Suppressor macrophage (primary cell): ENCODE measurements at regions not wholly inside any gene's neighbourhood (a gene's known extent, or its start where the extent isn't known, plus 50 kb on each side); places are given as distances from the start of the nearest gene placed in this dataset.
A peak's percentile ranks its signal among the peaks of the same experiment; 100 is the strongest.

Source experiments
- DNase-seq, 4 experiments: peaks; one replicate each; pipeline ENCODE4 v3.0.0-alpha.2; 2020 to 2022

DNA sequence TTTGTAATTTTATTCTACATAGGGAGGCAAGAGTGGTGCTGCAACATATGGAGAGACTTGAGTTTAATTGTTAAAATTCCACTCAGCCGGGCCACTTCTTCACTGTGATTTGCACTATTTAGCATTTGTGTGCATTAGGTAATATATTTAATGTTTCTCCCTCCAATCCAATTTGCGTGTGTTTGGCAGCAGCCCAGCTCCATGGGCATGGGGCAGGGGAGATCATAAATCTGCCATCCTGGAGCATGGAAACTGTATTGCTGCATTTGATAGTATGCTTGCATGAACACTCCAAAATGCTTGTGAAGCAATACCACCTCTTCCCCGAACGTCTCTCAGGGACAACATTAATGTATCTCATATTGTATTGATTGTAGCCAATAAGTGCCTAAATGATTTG, 339.1 kb upstream of the RBFOX1 start:
- DNase-seq, result no peak

DNA sequence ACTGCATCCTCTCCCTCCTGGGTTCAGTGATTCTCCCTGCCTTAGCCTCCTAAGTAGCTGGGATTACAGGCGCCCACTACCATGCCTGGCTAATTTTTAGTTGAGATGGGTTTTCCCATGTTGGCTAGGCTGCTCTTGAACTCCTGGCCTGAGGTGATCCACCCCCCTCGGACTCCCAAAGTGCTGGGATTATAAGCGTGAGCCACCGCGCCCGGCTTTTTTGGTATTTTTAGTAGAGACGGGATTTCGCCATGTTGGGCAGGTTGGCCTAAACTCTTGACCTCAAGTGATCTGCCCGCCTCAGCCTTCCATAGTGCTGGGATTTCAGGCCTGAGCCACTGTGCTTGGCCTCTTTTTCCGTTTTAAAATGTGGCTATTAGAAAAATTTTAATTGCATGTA, 343.8 kb upstream of the RBFOX1 start:
- no peak for DNase-seq

DNA sequence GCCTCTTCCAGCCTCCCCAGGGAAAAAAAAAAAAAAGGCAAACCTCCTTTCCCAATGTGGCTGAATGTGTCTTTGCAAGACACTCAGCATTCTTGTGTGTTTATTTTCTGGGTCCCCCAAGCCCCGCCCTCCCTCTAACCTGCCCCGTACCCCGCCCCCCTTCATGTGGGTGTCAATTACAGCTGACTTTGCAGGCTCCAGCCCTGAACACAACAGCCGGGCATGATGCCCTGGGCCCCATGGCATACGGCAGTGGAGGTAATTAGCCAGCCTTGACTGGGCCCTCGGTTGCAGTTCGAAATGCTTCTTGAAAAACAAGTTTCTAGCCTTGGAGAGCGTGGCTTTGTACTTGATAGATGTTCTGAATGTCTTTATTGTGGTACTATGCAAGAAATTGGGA, 354.7 kb upstream of the RBFOX1 start:
- DNase-seq, result no peak

DNA sequence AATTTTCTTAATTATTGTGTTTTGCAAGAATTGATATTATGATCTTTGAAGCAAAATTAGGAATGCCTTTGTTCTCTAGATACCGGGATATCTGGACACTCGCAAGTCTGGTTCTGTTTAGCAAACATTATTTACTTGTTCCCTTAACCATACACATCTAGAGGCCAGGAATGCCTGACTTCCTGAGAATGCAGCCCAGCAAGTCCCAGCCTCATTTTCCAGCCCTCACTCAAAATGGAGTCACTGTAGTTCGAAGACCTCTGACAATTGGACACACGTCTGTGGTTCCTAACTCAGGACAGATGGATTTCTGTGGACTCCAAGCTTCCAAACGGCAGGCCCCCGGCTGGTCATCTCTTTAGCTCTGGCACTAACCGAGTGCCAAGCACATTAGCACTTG, 355.4 kb upstream of the RBFOX1 start:
- DNase-seq, result no peak

DNA sequence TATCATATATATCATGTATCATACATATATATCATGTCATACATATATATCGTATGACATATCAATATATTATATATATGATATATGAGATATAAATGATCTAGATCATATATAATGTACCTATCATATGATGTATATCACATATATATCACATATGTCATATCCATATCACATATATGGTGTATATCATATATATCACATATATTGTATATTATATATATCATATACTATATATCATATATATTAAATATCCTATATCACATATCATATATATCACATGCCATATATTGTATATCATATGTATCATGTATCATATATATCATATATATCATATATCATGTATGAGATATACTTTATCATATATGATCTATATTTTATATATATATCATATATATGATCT, 355.9 kb upstream of the RBFOX1 start:
- no peak for DNase-seq

DNA sequence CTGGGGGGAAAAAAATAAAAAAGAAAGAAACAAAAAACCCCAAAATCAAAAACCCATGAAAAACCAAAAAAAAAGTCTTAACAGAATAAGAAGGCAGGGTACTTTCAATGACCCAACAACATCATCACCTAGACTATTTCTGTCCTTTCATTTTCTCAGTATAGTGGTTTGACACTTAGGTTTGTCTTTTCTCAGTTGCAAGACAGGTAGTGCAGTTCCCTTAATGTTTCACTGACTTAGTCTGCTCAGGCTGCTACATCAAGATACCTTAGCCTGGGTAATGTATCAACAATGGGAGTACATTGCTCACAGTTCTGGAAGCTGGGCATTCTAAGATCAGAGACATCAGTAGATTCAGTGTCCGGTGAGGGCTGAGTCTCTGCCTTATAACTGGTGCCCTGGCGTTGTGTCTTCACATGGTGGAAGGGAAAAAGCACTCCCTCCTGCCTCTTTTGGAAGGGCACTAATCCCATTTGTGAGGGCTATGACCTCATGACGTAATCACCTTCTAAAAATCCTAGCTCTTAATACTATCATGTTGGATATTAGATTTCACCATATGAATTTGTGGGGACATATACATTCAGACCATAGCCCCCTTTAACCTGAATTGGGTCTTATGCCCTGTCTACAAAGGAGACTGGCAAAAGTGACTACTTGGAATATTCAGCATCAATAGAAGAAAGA, 362.3 kb upstream of the RBFOX1 start:
- DNase-seq, result no peak

DNA sequence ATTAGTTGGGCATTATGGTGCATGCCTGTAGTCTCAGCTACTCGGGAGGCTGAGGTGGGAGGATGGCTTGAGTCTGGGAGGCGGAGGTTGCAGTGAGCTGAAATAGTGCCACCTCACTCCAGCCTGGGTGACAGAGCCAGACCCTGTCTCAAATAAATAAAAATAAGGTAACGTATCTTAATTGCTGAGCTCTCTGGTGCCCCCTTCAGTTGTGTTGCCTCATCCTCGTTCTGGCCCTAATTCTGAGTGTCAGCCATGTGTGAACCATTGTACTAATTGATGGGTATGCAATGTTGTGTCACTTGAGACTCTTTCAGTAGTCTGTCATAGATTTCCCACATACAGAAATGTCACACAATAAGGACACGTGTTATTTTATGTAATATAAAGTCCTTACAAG, 363.1 kb upstream of the RBFOX1 start:
- peak in 2 of 4 experiments; percentile 10 to 24 for DNase-seq

DNA sequence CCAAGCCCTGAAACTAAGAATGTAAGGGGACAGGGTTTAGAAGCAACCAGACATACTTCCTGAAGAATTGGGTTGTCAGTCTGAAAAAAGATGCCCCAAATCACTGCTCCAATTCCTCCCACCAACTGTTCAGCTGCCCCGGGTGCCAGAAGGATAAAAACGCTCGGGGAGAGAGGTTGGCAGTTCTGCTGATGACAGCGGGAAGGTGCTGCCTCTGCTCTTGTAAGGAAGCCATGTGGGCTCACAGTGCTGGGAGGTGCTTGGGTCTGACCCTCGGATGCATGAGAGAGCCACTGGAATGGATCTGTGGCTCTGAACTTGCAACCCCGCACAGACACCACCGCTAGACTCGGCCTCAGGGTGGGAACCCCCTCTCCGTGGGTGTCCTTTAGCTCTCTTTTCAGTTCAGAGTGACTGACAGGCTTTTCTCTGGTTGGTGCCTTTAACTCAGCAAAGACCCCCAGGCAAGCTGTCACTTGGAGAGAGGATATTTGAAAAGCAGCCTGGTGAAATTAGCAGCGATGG, 364.8 kb upstream of the RBFOX1 start:
- DNase-seq, result no peak

DNA sequence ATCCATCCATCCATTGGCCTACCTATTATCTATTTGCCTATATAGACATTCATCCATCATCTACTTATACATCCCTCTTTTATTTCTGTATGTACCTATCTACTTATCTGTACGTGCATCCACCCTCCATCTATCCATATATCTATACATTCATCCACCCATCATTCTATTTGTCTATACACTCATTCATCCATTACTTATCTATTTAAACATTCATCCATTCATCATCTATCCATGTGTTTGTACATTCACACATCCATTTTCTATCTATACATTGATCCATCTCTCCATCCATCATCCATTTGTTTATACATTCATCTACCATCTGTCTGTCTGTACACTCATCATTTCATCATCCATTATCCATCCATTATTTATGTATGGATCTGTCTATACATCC, 365.7 kb upstream of the RBFOX1 start:
- no peak for DNase-seq

DNA sequence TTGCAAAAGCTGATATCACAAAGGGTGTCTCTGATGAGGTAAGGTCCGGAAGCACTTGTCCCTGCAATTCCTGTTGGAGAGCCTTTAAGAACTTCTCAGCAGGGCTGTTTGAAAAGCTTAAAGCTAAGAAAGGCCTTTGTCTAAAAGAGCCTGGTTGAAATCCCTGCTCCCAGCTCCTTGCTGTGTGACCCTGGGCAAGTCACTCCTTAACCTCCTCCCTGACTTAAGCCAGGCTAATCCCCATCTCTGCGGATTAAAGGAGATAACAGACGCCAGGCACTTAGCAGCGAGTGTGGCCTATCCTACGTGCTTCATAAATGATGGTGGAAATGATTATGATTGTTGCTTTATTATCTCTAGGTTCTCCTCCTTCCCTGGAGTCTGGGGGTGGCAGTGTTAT, 368.0 kb upstream of the RBFOX1 start:
- no peak for DNase-seq

DNA sequence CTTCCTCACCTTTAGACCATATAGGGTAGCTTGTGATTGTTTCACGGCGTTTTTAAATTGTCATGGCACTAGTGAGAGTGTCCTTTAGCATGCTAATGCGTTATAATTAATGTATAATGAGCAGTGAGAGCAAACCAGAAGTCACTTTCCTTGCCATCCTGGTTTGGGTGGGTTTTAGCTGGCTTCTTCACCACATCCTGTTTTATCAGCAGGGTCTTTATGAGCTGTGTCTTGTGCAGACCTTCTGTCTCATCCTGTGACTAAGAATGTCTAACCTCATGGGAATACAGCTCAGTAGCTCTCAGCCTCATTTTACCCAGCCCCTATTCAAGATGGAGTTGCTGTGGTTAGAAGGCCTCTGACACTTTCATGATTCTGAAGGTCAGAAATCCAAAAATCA, 370.9 kb upstream of the RBFOX1 start:
- DNase-seq, result no peak

DNA sequence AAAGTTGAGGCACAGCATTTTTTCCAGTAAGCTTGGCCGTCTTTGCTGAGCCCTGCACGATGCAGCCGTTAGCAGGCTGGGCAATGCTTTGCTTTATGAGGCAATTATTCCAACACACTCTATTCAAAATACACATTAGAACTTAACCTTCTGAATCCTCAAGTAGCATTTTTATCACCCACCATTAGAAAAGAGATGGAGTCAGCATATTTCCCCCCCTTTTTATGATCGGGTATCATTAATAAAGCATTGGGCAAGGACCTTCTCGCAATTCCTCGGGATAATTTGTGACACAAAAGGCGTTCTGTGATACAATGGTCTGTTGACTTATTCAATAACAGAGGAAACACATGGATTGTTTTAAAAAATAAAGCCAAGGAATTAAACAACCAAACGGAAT, 374.5 kb upstream of the RBFOX1 start:
- no peak for DNase-seq

DNA sequence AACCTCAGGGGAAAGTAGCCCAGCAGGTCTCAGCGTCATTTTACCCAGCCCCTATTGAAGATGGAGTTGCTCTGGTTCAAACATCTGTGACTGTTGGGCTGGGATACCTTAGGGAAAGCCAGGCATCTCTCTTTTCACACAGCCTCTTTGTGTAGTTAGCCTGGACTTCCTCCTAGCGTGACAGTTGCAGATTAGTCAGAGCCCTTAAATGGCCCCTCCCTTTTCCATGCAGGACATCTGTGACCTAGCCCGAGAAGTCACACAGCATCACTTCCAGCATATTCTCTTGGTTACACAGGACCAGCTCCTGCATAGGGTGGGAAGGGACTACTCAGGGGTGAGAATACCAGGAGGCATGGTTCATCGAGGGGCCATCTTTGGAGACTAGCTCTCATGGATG, 375.0 kb upstream of the RBFOX1 start:
- peak in 1 of 4 experiments; percentile 2 for DNase-seq

DNA sequence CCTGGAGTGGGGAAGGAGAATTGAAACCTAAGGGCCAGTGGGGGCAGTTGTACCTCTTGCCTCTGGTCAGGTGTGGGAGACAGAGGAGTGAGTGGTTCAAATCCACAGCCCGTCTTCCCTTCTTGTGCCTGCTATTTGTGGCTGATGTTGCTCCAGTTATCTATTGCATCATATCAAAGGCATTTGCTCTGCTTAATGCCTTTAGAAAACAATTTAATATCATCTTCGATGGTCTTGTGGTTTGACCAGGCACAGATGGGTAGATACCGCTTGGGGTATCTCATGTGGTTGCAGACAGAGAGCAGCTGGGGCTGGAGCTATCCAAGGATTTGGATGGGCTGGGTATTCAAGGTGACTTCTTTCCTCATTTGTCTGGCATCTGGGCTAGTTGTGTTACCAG, 376.1 kb upstream of the RBFOX1 start:
- no peak for DNase-seq

DNA sequence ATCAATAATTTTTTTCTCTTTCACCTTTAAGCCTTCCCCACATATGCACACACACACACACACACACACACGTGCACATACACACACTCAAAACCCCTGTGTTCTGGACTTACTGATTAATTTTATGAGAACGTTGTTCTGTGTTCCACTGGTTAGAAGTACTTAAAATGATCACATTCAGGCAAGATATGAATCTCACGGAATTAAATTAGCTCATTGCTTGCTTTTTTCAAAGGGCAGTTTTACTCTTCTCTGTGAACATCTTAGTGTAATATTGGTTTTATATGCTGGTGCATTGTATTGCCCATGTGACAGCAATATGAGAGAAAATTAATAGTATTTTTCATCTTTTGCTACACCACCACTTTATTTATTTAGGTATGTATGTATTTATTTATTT, 377.3 kb upstream of the RBFOX1 start:
- no peak for DNase-seq

DNA sequence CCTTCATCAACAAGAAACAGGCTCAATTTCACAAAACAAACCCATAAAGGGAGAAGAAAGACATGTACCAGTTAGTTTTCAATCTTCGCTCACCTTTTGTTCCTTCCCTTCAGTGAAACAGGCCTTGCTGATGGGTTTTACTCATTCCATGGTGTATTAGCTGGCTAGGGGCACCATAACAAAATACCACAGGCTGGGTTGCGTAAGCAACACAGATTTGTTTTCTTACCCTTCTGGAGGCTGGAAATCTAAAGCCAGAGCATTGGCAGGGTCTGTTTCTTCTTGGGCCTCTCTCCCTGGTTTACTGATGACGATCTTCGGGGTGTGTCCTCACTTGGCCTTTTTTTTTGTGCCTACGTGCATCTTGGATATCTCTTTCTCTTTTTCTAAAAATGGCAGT, 383.4 kb upstream of the RBFOX1 start:
- DNase-seq, result no peak

DNA sequence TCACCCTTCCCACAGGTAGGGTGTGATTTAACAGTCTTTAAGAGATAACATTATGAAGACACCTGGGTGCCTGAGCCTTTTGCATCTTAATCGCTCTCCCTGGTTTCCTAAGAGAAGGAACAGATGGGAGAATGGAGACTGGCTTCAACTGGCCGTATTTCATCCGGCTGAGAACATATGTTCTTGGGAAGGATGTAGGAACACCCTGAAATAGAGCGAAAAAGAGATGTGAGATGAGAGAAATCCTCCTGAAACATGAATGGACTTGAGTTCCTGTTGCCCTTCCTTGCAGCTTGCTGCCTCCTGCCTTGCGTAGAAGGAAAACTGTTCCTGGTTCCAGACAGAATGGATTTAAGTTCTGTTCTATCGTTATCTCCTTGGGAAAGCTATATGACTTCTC, 385.4 kb upstream of the RBFOX1 start:
- DNase-seq, result no peak

DNA sequence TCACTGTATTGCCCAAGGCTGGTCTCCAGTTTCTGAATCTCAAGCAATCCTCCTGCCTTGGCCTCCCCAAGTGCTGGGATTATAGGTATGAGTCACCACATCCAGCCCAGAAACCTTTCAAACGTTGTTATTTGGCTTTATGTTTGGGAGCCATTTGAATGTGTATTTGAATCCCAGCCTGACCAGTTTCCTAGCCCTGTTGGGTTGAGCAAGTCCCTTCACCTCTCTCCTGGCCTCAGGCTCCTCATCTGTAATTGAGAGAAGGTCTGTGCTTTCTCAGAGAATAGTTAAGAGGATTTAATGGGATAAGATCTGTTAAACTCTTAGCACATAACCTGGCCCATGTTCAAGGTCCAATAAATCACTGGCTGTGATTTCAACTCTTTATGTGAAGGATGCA, 385.8 kb upstream of the RBFOX1 start:
- DNase-seq, result no peak

DNA sequence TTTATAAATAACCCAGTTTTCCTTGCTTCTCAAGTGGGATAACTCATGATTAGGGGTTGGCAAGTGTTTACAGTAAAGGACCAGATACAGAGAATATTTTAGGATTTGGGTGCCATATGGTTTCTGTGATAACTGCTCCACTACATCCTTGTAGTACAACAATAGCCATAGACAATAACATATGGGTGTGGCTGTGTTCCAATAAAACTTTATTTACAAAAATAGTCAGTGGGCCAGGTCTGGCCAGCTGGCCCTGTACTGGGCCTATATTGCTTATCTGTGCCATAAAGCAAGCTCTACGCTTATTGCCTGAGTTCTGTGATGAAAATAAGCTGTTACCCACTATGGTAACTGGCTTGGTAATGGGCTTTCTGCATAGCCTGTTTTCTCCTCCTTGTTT, 386.5 kb upstream of the RBFOX1 start:
- no peak for DNase-seq

DNA sequence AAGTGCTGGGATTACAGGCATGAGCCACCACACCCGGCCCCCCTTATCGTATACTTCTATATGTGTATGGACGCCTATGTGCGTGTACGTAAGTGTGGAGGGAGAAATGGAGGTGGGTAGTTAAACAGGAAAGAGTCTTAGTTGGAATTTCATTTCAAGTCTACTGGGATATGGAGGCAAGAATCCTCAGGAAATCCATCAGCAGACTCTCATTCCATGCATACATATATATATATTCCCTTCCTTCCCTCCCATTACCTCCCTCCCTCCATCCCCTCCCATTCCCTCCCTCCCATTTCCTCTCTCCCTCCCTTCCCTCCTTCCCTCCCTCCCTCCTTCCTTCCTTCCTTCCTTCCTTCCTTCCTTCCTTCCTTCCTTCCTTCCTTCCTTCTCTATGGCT, 391.7 kb upstream of the RBFOX1 start:
- no peak for DNase-seq

DNA sequence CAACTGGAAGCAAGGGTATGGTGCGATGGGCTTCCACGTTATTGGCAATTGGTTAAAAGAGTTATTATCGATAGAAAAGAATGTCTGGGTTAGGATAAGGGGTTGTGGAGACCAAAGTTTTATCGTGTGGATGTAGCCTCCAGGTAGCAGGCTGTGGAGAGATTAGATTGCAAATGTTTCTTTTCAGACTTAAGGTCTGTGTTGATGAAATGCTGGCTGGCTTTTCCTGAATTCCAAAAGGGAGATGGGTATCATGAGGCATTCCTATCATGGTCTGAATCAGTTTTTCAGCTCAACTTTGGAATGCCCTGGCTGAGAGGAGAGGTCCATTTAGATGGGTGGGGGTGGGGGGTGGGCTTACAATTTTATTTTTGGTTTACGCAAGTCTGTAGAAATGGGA, 395.0 kb upstream of the RBFOX1 start:
- no peak for DNase-seq

DNA sequence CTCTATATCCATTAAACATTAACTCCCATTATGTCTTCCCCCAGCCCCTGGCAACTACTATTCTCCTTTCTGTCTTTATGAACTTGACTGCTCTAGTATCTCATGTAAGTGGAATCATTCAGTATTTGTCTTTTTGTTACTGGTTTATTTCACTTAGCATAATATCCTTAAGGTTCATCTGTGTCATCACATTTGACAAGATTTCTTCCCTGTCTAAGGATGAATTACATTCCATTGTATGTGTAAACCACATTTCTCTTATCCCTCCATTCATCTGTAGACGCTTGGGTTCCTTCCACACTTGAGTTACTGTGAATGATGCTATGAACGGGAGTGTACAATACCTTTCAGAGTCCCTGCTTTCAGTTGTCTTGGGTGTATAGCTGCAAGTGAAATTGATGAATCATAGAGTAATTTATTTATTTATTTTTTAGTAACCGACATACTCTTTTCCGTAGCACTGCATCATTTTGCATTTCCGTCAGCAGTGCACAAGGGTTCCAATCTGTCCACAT, 399.7 kb upstream of the RBFOX1 start:
- no peak for DNase-seq

DNA sequence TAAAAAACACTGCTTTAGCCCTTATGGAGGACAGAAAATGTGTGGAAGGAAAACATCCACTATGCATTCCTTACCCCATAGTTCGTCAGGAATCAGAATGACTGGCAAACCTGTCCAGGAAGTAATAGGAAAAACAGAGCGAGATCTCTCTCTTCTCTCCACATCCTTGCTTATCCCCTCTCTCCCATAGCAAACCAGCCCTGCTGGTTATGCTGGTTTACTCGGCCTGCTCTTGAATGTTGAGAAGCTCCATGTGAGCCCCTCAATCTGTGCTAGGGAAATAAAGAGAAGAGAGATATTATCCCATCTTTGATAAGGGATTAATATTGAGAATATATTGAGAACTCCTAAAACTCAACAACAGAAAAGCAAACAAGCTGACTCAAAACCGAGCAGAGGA, 402.8 kb upstream of the RBFOX1 start:
- DNase-seq, result no peak

DNA sequence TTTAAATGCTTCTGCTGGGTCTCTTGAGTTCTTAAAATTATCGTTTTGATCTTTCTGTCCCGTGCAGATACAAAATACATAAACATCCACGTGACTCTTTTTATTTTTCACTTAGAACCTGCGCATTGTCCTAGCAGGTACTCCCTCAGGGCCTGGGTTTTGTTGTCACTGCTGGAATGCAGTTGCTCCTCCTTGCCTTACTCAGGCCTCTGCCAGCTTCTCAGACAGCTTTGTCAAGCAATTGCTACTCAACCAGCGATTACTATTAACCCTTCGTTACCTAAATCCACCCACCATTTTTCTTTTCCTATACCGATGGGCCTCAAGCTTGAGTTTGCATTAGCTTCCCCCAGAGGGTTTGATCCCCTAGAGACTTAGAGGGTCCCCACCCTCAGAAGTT, 405.9 kb upstream of the RBFOX1 start:
- no peak for DNase-seq

DNA sequence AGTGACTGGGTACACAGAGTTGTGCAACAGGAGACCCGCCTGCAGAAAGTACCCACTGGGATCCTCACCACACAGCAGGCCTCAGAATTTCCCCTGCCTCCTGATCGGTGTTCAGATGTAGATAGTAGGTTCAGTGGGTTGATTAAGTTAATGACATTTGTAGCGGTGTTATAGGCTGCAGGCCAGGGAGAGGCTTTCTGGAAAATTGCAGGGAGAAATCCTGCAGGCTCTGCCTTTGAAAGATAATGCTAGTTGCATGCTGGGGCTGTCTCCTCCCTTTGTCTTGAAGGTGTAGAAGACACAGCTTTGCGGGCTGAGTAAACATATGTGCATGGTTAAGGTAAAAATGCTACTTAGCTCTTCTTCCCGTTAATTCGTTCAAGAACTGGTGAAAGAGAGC, 406.3 kb upstream of the RBFOX1 start:
- no peak for DNase-seq
